ENCODE measurements at regions not wholly inside any gene's neighbourhood (a gene's known extent, or its start where the extent isn't known, plus 50 kb on each side); places are given as distances from the start of the nearest gene placed in this dataset.

DNA sequence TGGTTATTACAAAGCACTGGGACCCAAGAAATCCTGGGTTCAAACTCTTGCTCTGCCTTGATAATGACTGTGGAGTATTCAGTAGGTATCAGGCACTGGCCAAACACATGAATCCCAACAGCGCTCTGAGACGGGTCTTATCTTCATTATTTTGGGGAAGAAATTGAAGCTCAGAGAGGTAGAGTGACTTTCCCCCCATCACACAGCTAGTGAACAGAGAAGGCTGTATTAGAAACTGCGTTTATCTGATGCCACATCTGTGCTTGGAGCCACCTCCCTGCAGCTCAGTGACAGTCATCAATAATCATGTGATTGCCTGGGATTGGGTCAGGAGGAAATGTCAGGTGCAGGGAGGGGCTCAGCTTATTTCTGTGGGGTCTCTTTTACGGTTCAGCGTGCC is 225.4 kb upstream of the LHX5 start:
- H3K27me3 ChIP-seq (ENCODE audit: control insufficient read depth, insufficient read depth, low read length): no peaks in the 10 kb centered on the region
- FAIRE-seq: no peak
- no peak for DNase-seq

DNA sequence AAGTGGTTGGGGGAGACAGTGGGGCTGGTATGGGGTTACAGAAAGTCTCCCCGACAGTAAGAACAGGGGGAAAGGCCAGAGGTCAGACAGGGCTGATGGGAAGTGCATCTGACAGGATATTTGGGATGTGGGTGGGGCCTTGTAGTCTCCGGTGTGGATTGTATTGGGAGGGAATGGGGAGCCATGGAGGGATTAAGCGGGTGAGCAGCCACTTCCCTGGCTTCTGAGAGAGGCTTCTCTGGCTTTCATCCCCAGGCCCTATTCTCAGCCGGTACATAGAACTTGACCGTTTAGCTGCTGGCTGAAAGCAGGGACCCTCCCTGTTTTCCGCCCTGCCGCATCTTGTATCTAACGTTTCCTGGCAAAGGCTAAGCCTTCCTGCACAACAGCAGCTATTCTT is 222.0 kb upstream of the LHX5 start:
- Histone ChIP-seq H3K27me3 (ENCODE audit: control insufficient read depth, insufficient read depth, low read length) (no peaks in the 10 kb centered on the region), H3K4me1 (ENCODE audit: control insufficient read depth in 2 of 3, insufficient read depth in 2 of 3, low read depth in 1 of 3, low read length in 3 of 3) (no peaks in the 10 kb centered on the region), H3K9me3 (ENCODE audit: control insufficient read depth in 2 of 3, insufficient read depth in 1 of 3, low read length in 3 of 3) (no peaks in the 10 kb centered on the region), H3K9ac (ENCODE audit: low read length in 3 of 3) (no peak overlapping the region), H3K36me3 (ENCODE audit: control insufficient read depth in 2 of 3, insufficient read depth in 3 of 3, low read length in 3 of 3) (no peaks in the 10 kb centered on the region), H3K27ac (ENCODE audit: low read depth in 2 of 2, low read length in 2 of 2) (no peak overlapping the region), H3K4me3 (ENCODE audit: low read length in 3 of 3) (no peak overlapping the region)
- DNase-seq: no peak
- TF ChIP-seq, protein P1, sequence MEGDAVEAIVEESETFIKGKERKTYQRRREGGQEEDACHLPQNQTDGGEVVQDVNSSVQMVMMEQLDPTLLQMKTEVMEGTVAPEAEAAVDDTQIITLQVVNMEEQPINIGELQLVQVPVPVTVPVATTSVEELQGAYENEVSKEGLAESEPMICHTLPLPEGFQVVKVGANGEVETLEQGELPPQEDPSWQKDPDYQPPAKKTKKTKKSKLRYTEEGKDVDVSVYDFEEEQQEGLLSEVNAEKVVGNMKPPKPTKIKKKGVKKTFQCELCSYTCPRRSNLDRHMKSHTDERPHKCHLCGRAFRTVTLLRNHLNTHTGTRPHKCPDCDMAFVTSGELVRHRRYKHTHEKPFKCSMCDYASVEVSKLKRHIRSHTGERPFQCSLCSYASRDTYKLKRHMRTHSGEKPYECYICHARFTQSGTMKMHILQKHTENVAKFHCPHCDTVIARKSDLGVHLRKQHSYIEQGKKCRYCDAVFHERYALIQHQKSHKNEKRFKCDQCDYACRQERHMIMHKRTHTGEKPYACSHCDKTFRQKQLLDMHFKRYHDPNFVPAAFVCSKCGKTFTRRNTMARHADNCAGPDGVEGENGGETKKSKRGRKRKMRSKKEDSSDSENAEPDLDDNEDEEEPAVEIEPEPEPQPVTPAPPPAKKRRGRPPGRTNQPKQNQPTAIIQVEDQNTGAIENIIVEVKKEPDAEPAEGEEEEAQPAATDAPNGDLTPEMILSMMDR (IDR thresholded peaks at IDR 0.05; ENCODE audit: borderline replicate concordance, extremely low read depth, insufficient read depth): no peak
- FAIRE-seq: no peak
- intact Hi-C loops (cut with DNase I): no loop called here

More for the DNA sequence above, 225.4 kb upstream of the LHX5 start:
- Histone ChIP-seq H3K27ac (ENCODE audit: low read depth in 2 of 2, low read length in 2 of 2) (no peak overlapping the region), H3K9ac (ENCODE audit: low read length in 3 of 3) (no peak overlapping the region), H3K9me3 (ENCODE audit: control insufficient read depth in 2 of 3, insufficient read depth in 1 of 3, low read length in 3 of 3) (no peaks in the 10 kb centered on the region), H3K4me3 (ENCODE audit: low read length in 3 of 3) (no peak overlapping the region), H3K4me1 (ENCODE audit: control insufficient read depth in 2 of 3, insufficient read depth in 2 of 3, low read depth in 1 of 3, low read length in 3 of 3) (no peaks in the 10 kb centered on the region), H3K36me3 (ENCODE audit: control insufficient read depth in 2 of 3, insufficient read depth in 3 of 3, low read length in 3 of 3) (no peaks in the 10 kb centered on the region)
- intact Hi-C loops (cut with DNase I): no loop called here
- TF ChIP-seq, protein P1 (IDR thresholded peaks at IDR 0.05; ENCODE audit: borderline replicate concordance, extremely low read depth, insufficient read depth): no peak

GRCh38 chr12:113689047-113689610 is 217.5 kb upstream of the LHX5 start:
- no peak overlapping the region for H3K4me3 ChIP-seq (ENCODE audit: low read length in 3 of 3)
- H3K36me3 ChIP-seq (ENCODE audit: control insufficient read depth in 2 of 3, insufficient read depth in 3 of 3, low read length in 3 of 3): no peaks in the 10 kb centered on the region
- TF ChIP-seq, protein P1 (IDR thresholded peaks at IDR 0.05; ENCODE audit: borderline replicate concordance, extremely low read depth, insufficient read depth): no peak
- FAIRE-seq (no peak), DNase-seq (no peak)
- intact Hi-C loops (cut with DNase I): no loop called here
- no peaks in the 10 kb centered on the region for H3K9me3 ChIP-seq (ENCODE audit: control insufficient read depth in 2 of 3, insufficient read depth in 1 of 3, low read length in 3 of 3)
- H3K27me3 ChIP-seq (ENCODE audit: control insufficient read depth, insufficient read depth, low read length): no peaks in the 10 kb centered on the region
- H3K9ac ChIP-seq (ENCODE audit: low read length in 3 of 3): no peak overlapping the region
- H3K27ac ChIP-seq (ENCODE audit: low read depth in 2 of 2, low read length in 2 of 2): no peak overlapping the region
- no peaks in the 10 kb centered on the region for H3K4me1 ChIP-seq (ENCODE audit: control insufficient read depth in 2 of 3, insufficient read depth in 2 of 3, low read depth in 1 of 3, low read length in 3 of 3)

GRCh38 chr12:113688313-113688712 is 216.6 kb upstream of the LHX5 start:
- DNase-seq (no peak), FAIRE-seq (no peak)
- H3K27me3 ChIP-seq (ENCODE audit: control insufficient read depth, insufficient read depth, low read length): no peaks in the 10 kb centered on the region

More at GRCh38 chr12:113688313-113688712, 216.6 kb upstream of the LHX5 start:
- Histone ChIP-seq H3K4me1 (ENCODE audit: control insufficient read depth in 2 of 3, insufficient read depth in 2 of 3, low read depth in 1 of 3, low read length in 3 of 3) (no peaks in the 10 kb centered on the region), H3K36me3 (ENCODE audit: control insufficient read depth in 2 of 3, insufficient read depth in 3 of 3, low read length in 3 of 3) (no peaks in the 10 kb centered on the region), H3K27ac (ENCODE audit: low read depth in 2 of 2, low read length in 2 of 2) (no peak overlapping the region), H3K9me3 (ENCODE audit: control insufficient read depth in 2 of 3, insufficient read depth in 1 of 3, low read length in 3 of 3) (no peaks in the 10 kb centered on the region), H3K4me3 (ENCODE audit: low read length in 3 of 3) (no peak overlapping the region), H3K9ac (ENCODE audit: low read length in 3 of 3) (no peak overlapping the region)
- intact Hi-C loops (cut with DNase I): no loop called here
- TF ChIP-seq, protein P1 (IDR thresholded peaks at IDR 0.05; ENCODE audit: borderline replicate concordance, extremely low read depth, insufficient read depth): no peak

Data from kidney (tissue), 13 donors.